GM12878 (cell line): ENCODE measurements at regions not wholly inside any gene's neighbourhood (a gene's known extent, or its start where the extent isn't known, plus 50 kb on each side); places are given as distances from the start of the nearest gene placed in this dataset.
A peak's percentile ranks its signal among the peaks of the same experiment; 100 is the strongest.

ENCODE experiments used
- ATAC-seq: fragments of 200-7000 bp; cut with Tn5 transposase; 3 replicates; pipeline ENCODE4 v1.9.1; 2020; ENCODE audit warnings: mild to moderate bottlenecking, moderate library complexity
- BruUV-seq: library from RNA; stranded (reverse); fragments of 400-500 nt; replicated peaks from 2 replicates; lab custom pipeline; 2021; lab: Mats Ljungman, UMichigan
- CTCF ChIA-PET: fragments of 300-600 bp; sonication (Branson Sonifier 250); formaldehyde crosslinking; extraction: SDS; loops from one replicate; lab custom pipeline; 2021; ENCODE audit warnings: inconsistent platforms; lab: Yijun Ruan, JAX
- POLR2A ChIA-PET: fragments of 350-600 bp; formaldehyde crosslinking; extraction: SDS; loops from one replicate; lab custom pipeline; 2021; ENCODE audit warnings: inconsistent platforms; lab: Charles Lee
- RAD21 ChIA-PET: fragments of 300-600 bp; sonication (Branson Sonifier 250); formaldehyde crosslinking; loops from one replicate; lab custom pipeline; 2023; ENCODE audit warnings: antibody characterized with exemption; ENCODE audit not compliant: unreplicated experiment; lab: Charles Lee
- SMC1A ChIA-PET: fragments of 300-600 bp; sonication (Branson Sonifier 250); formaldehyde crosslinking; loops from one replicate; lab custom pipeline; 2023; ENCODE audit not compliant: unreplicated experiment, uncharacterized antibody; lab: Charles Lee
- DNase-seq: peaks from one replicate; pipeline ENCODE4 v3.0.0-alpha.2; 2011; ENCODE audit warnings: low read depth, low spot score
- FAIRE-seq: peaks from 3 replicates; lab custom pipeline; 2011; peaks lifted over from hg19 to GRCh38; lab: Jason Lieb, UNC
- H2AFZ ChIP-seq: 2 replicates; pipeline ENCODE4 v1.6.0; 2011; ENCODE audit warnings: low read depth, low read length, control low read depth; ENCODE audit not compliant: control insufficient read depth
- H3K27ac ChIP-seq: 2 replicates; pipeline ENCODE4 v1.5.1; 2011; ENCODE audit warnings: control low read depth; ENCODE audit not compliant: control insufficient read depth, insufficient read depth
- H3K27me3 ChIP-seq, 2 experiments: replicated peaks in 1 of 2; 2 replicates each; pipeline versions ENCODE4 v1.6.0 to v1.6.1; 2011; ENCODE audit warnings: low read length in 1 of 2; ENCODE audit not compliant: control insufficient read depth in 2 of 2, insufficient read depth in 2 of 2
- H3K36me3 ChIP-seq, 2 experiments: 2 replicates each; pipeline ENCODE4 v1.5.1; 2011; ENCODE audit warnings: low read length in 1 of 2; ENCODE audit not compliant: control insufficient read depth in 2 of 2, insufficient read depth in 2 of 2
- H3K4me1 ChIP-seq: 2 replicates; pipeline ENCODE4 v1.6.1; 2011; ENCODE audit warnings: mild to moderate bottlenecking, low read length, moderate library complexity, mixed read lengths; ENCODE audit not compliant: control insufficient read depth, insufficient read depth
- H3K4me2 ChIP-seq: 2 replicates; pipeline ENCODE4 v1.6.0; 2011; ENCODE audit warnings: control low read depth; ENCODE audit not compliant: control insufficient read depth, insufficient read depth
- H3K4me3 ChIP-seq: fragments of 200-600 bp; sonication (generic); 2 replicates; pipeline ENCODE4 v1.5.1; 2016
- H3K79me2 ChIP-seq: 2 replicates; pipeline ENCODE4 v1.6.0; 2011; ENCODE audit warnings: low read length; ENCODE audit not compliant: control insufficient read depth, insufficient read depth
- H3K9ac ChIP-seq: 2 replicates; pipeline ENCODE4 v1.8.0; 2011; ENCODE audit warnings: low read length, control low read depth, mixed read lengths; ENCODE audit not compliant: control insufficient read depth, insufficient read depth
- H3K9me3 ChIP-seq: replicated peaks from 3 replicates; pipeline ENCODE4 v1.5.1; 2011; ENCODE audit warnings: mild to moderate bottlenecking, low read length; ENCODE audit not compliant: control insufficient read depth, insufficient read depth
- H4K20me1 ChIP-seq: 2 replicates; pipeline ENCODE4 v1.6.0; 2011; ENCODE audit not compliant: control insufficient read depth, insufficient read depth
- CBX5 ChIP-seq: sonication (generic); IDR thresholded peaks from 2 replicates; pipeline ENCODE4 v1.6.1; 2016; ENCODE audit warnings: low read depth, moderate library complexity, mild to moderate bottlenecking, inconsistent platforms
- NBN ChIP-seq: fragments of 450-650 bp; IDR thresholded peaks from 2 replicates; pipeline ENCODE4 v1.6.1; 2016
- SMARCA5 ChIP-seq: fragments of 450-650 bp; IDR thresholded peaks from 2 replicates; pipeline ENCODE4 v1.6.1; 2017; ENCODE audit warnings: mild to moderate bottlenecking
- WGBS: methylation state at CpG from one replicate; pipeline ENCODE4 v1.1.6; 2016; ENCODE audit warnings: low lambda C conversion rate; ENCODE audit not compliant: insufficient replicate concordance, insufficient coverage; ENCODE audit errors: missing lambda C conversion rate; 5-methylcytosine and 5-hydroxymethylcytosine counted together
- in situ Hi-C: fragments of 300-500 bp; cut with MboI; formaldehyde crosslinking; loops from 9 replicates; pipeline ENCODE4 v1.14.3; 2018; ENCODE audit warnings: mixed read lengths
- intact Hi-C: fragments of 100-400 bp; cut with micrococcal nuclease; formaldehyde crosslinking; loops from one replicate; pipeline ENCODE4 v1.14.2; 2022; ENCODE audit not compliant: unreplicated experiment
- TF ChIP-seq, protein P1 (sequence below): IDR thresholded peaks from 2 replicates; pipeline ENCODE4 v1.6.1; 2012; ENCODE audit warnings: mild to moderate bottlenecking, low read depth, low read length
- TF ChIP-seq, protein P2 (sequence below): fragments of 450-650 bp; IDR thresholded peaks from 2 replicates; pipeline ENCODE4 v1.6.1; 2017; ENCODE audit warnings: mild to moderate bottlenecking, low read depth, inconsistent platforms; ENCODE audit not compliant: poor library complexity, severe bottlenecking
- TF ChIP-seq, protein P3 (sequence below): IDR thresholded peaks from 2 replicates; pipeline ENCODE4 v1.6.1; 2011; ENCODE audit warnings: borderline replicate concordance, low read depth, mild to moderate bottlenecking, moderate library complexity, low read length; ENCODE audit not compliant: insufficient read depth, poor library complexity, severe bottlenecking
- TF ChIP-seq, protein P4 (sequence below): IDR thresholded peaks from 2 replicates; pipeline ENCODE4 v1.6.1; 2012; ENCODE audit warnings: improper control_type of control experiment, low read depth, low read length; ENCODE audit not compliant: insufficient replicate concordance

DNA sequence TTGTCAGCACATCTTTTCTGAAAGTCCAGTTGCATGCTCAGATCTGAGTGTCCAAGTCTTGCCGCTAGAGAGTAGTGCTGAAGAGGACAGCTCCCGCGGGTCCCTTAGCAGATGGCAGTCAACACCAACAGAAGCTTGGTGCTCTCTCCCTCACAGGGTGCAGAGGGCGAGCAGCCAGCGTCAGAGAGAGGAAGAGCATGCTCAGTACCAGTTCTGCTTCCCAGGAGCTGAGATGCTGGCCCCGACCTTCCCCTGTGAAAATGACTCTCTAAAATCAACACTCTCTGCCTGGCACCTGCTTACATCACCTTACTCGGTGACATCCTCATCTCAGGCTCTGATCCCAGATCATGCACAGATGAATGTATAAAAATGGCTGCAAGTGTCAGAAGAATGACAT lies 86.0 kb upstream of the TWIST2 start:
- in situ Hi-C loops (no loop called here), intact Hi-C loops (no loop called here)
- no peak for TF ChIP-seq NBN
- TF ChIP-seq, protein P1, sequence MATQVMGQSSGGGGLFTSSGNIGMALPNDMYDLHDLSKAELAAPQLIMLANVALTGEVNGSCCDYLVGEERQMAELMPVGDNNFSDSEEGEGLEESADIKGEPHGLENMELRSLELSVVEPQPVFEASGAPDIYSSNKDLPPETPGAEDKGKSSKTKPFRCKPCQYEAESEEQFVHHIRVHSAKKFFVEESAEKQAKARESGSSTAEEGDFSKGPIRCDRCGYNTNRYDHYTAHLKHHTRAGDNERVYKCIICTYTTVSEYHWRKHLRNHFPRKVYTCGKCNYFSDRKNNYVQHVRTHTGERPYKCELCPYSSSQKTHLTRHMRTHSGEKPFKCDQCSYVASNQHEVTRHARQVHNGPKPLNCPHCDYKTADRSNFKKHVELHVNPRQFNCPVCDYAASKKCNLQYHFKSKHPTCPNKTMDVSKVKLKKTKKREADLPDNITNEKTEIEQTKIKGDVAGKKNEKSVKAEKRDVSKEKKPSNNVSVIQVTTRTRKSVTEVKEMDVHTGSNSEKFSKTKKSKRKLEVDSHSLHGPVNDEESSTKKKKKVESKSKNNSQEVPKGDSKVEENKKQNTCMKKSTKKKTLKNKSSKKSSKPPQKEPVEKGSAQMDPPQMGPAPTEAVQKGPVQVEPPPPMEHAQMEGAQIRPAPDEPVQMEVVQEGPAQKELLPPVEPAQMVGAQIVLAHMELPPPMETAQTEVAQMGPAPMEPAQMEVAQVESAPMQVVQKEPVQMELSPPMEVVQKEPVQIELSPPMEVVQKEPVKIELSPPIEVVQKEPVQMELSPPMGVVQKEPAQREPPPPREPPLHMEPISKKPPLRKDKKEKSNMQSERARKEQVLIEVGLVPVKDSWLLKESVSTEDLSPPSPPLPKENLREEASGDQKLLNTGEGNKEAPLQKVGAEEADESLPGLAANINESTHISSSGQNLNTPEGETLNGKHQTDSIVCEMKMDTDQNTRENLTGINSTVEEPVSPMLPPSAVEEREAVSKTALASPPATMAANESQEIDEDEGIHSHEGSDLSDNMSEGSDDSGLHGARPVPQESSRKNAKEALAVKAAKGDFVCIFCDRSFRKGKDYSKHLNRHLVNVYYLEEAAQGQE, result peak; percentile 69; the same call in 1 of the 2 replicates
- TF ChIP-seq SMARCA5, result no peak
- TF ChIP-seq, protein P2, sequence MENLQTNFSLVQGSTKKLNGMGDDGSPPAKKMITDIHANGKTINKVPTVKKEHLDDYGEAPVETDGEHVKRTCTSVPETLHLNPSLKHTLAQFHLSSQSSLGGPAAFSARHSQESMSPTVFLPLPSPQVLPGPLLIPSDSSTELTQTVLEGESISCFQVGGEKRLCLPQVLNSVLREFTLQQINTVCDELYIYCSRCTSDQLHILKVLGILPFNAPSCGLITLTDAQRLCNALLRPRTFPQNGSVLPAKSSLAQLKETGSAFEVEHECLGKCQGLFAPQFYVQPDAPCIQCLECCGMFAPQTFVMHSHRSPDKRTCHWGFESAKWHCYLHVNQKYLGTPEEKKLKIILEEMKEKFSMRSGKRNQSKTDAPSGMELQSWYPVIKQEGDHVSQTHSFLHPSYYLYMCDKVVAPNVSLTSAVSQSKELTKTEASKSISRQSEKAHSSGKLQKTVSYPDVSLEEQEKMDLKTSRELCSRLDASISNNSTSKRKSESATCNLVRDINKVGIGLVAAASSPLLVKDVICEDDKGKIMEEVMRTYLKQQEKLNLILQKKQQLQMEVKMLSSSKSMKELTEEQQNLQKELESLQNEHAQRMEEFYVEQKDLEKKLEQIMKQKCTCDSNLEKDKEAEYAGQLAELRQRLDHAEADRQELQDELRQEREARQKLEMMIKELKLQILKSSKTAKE, result no peak
- TF ChIP-seq, protein P3, sequence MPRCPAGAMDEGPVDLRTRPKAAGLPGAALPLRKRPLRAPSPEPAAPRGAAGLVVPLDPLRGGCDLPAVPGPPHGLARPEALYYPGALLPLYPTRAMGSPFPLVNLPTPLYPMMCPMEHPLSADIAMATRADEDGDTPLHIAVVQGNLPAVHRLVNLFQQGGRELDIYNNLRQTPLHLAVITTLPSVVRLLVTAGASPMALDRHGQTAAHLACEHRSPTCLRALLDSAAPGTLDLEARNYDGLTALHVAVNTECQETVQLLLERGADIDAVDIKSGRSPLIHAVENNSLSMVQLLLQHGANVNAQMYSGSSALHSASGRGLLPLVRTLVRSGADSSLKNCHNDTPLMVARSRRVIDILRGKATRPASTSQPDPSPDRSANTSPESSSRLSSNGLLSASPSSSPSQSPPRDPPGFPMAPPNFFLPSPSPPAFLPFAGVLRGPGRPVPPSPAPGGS, result no peak
- TF ChIP-seq, protein P4, sequence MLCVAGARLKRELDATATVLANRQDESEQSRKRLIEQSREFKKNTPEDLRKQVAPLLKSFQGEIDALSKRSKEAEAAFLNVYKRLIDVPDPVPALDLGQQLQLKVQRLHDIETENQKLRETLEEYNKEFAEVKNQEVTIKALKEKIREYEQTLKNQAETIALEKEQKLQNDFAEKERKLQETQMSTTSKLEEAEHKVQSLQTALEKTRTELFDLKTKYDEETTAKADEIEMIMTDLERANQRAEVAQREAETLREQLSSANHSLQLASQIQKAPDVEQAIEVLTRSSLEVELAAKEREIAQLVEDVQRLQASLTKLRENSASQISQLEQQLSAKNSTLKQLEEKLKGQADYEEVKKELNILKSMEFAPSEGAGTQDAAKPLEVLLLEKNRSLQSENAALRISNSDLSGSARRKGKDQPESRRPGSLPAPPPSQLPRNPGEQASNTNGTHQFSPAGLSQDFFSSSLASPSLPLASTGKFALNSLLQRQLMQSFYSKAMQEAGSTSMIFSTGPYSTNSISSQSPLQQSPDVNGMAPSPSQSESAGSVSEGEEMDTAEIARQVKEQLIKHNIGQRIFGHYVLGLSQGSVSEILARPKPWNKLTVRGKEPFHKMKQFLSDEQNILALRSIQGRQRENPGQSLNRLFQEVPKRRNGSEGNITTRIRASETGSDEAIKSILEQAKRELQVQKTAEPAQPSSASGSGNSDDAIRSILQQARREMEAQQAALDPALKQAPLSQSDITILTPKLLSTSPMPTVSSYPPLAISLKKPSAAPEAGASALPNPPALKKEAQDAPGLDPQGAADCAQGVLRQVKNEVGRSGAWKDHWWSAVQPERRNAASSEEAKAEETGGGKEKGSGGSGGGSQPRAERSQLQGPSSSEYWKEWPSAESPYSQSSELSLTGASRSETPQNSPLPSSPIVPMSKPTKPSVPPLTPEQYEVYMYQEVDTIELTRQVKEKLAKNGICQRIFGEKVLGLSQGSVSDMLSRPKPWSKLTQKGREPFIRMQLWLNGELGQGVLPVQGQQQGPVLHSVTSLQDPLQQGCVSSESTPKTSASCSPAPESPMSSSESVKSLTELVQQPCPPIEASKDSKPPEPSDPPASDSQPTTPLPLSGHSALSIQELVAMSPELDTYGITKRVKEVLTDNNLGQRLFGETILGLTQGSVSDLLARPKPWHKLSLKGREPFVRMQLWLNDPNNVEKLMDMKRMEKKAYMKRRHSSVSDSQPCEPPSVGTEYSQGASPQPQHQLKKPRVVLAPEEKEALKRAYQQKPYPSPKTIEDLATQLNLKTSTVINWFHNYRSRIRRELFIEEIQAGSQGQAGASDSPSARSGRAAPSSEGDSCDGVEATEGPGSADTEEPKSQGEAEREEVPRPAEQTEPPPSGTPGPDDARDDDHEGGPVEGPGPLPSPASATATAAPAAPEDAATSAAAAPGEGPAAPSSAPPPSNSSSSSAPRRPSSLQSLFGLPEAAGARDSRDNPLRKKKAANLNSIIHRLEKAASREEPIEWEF, result no peak
- no peak for TF ChIP-seq CBX5
- ATAC-seq, result no peak
- H3K9me3 ChIP-seq, result no peaks in the 10 kb centered on the region; the same call in 1 of the 3 replicates
- CTCF ChIA-PET, result no interaction called here
- H3K9ac ChIP-seq, result no peak overlapping the region
- BruUV-seq, result no TSS peak
- FAIRE-seq, result no peak
- RAD21 ChIA-PET, result no interaction called here
- H3K4me2 ChIP-seq, result no peak overlapping the region
- H3K79me2 ChIP-seq, result no peaks in the 10 kb centered on the region
- H3K36me3 ChIP-seq, result no peaks in the 10 kb centered on the region
- no peaks in the 10 kb centered on the region for H3K27me3 ChIP-seq
- H3K4me3 ChIP-seq, result no peak overlapping the region
- no peaks in the 10 kb centered on the region for H4K20me1 ChIP-seq
- H3K27ac ChIP-seq, result no peak overlapping the region
- SMC1A ChIA-PET, result no interaction called here
- POLR2A ChIA-PET, result no interaction called here
- H2AFZ ChIP-seq, result no peak overlapping the region
- no peaks in the 10 kb centered on the region for H3K4me1 ChIP-seq
- no peak for DNase-seq
- WGBS, result 16% methylated on average over 6 of the region's 7 CpGs
